ENCODE measurements at regions not wholly inside any gene's neighbourhood (a gene's known extent, or its start where the extent isn't known, plus 50 kb on each side); places are given as distances from the start of the nearest gene placed in this dataset.

DNA sequence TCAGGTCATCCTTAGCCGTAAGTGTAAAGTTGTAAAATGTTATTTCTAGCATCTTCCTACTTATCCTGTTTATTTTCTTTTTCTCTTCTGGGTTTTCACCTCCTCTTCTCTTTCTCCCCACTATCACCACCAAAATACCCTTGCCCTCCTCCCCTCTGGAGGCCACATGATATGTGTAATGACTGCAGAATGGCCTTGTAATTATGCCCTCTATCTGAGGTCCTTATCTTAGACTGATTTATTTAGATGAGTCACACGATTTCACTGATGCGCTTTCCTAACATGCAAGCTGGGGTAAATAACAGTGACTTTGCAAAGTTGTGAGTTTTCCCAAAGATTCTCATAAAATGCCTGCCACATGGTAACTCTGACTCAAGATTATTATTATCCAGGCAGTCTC lies 231.8 kb upstream of the GPRIN3 start:
- no peak for DNase-seq
- no peak overlapping the region for H3K4me3 Mint-ChIP-seq (ENCODE audit: unreplicated experiment)
- H3K9me3 Mint-ChIP-seq (ENCODE audit: unreplicated experiment), result peaks cover 17% of the 10 kb centered on the region
- Histone ChIP-seq H3K36me3 (ENCODE audit: control insufficient read depth, insufficient read depth, low read length) (no peaks in the 10 kb centered on the region), H3K9me3 (peaks cover 2% of the 10 kb centered on the region; the same call in 1 of the 2 replicates), H3K4me3 (ENCODE audit: low read depth, low read length) (no peak overlapping the region), H3K27me3 (replicated peaks; ENCODE audit: control insufficient read depth, insufficient read depth, low read length) (no peaks in the 10 kb centered on the region), H3K4me1 (no peaks in the 10 kb centered on the region)
- no peak overlapping the region for H3K27ac Mint-ChIP-seq (ENCODE audit: unreplicated experiment)
- ChIA-PET POLR2A (no interaction called here), CTCF (no interaction called here)
- peaks cover 9% of the 10 kb centered on the region for H3K27me3 Mint-ChIP-seq (ENCODE audit: insufficient read depth, unreplicated experiment)
- no peaks in the 10 kb centered on the region for H3K4me1 Mint-ChIP-seq (ENCODE audit: low read depth, unreplicated experiment)
- no peaks in the 10 kb centered on the region for H3K36me3 Mint-ChIP-seq (ENCODE audit: insufficient read depth, unreplicated experiment)
- TF ChIP-seq, protein P1, sequence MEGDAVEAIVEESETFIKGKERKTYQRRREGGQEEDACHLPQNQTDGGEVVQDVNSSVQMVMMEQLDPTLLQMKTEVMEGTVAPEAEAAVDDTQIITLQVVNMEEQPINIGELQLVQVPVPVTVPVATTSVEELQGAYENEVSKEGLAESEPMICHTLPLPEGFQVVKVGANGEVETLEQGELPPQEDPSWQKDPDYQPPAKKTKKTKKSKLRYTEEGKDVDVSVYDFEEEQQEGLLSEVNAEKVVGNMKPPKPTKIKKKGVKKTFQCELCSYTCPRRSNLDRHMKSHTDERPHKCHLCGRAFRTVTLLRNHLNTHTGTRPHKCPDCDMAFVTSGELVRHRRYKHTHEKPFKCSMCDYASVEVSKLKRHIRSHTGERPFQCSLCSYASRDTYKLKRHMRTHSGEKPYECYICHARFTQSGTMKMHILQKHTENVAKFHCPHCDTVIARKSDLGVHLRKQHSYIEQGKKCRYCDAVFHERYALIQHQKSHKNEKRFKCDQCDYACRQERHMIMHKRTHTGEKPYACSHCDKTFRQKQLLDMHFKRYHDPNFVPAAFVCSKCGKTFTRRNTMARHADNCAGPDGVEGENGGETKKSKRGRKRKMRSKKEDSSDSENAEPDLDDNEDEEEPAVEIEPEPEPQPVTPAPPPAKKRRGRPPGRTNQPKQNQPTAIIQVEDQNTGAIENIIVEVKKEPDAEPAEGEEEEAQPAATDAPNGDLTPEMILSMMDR (IDR thresholded peaks at IDR 0.05; ENCODE audit: insufficient read depth in 1 of 2, low read depth in 1 of 2, low read length in 1 of 2, severe bottlenecking in 1 of 2, unreplicated experiment in 1 of 2), result no peak
- no TSS peak for BruUV-seq (replicated peaks)
- intact Hi-C loops (cut with micrococcal nuclease; ENCODE audit: unreplicated experiment), result no loop called here

DNA sequence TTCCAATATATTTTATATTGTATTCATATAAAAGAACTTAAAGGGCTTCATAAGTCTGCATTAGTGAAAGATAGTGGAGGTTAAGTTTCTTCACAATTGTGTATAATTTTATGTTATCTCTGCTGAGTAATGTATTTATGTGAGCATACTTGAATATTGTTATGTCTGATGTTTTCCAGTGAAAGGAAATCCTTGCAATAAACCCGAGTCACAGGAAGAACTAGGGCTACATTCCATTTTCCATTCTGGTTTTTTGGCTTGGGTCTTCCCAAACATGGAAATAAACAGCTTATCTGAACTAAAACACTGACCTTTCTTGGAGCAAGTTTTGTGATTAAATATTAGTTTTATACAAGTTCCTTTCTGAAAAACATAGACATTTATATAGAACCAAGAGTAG lies 231.3 kb upstream of the GPRIN3 start:
- Mint-ChIP-seq H3K4me1 (ENCODE audit: low read depth, unreplicated experiment) (no peaks in the 10 kb centered on the region), H3K27ac (ENCODE audit: unreplicated experiment) (no peak overlapping the region), H3K27me3 (ENCODE audit: insufficient read depth, unreplicated experiment) (peaks cover 7% of the 10 kb centered on the region), H3K4me3 (ENCODE audit: unreplicated experiment) (no peak overlapping the region), H3K36me3 (ENCODE audit: insufficient read depth, unreplicated experiment) (no peaks in the 10 kb centered on the region), H3K9me3 (ENCODE audit: unreplicated experiment) (peaks cover 13% of the 10 kb centered on the region)
- no peaks in the 10 kb centered on the region for H3K4me1 ChIP-seq
- POLR2A ChIA-PET, result no interaction called here
- intact Hi-C loops (cut with micrococcal nuclease; ENCODE audit: unreplicated experiment), result no loop called here
- H3K27me3 ChIP-seq (replicated peaks; ENCODE audit: control insufficient read depth, insufficient read depth, low read length), result no peaks in the 10 kb centered on the region
- no peak overlapping the region for H3K4me3 ChIP-seq (ENCODE audit: low read depth, low read length)
- no TSS peak for BruUV-seq (replicated peaks)
- no peak for DNase-seq
- H3K9me3 ChIP-seq, result no peaks in the 10 kb centered on the region; the same call in 1 of the 2 replicates
- H3K36me3 ChIP-seq (ENCODE audit: control insufficient read depth, insufficient read depth, low read length), result no peaks in the 10 kb centered on the region
- CTCF ChIA-PET, result no interaction called here
- TF ChIP-seq, protein P1 (IDR thresholded peaks at IDR 0.05; ENCODE audit: insufficient read depth in 1 of 2, low read depth in 1 of 2, low read length in 1 of 2, severe bottlenecking in 1 of 2, unreplicated experiment in 1 of 2), result no peak

DNA sequence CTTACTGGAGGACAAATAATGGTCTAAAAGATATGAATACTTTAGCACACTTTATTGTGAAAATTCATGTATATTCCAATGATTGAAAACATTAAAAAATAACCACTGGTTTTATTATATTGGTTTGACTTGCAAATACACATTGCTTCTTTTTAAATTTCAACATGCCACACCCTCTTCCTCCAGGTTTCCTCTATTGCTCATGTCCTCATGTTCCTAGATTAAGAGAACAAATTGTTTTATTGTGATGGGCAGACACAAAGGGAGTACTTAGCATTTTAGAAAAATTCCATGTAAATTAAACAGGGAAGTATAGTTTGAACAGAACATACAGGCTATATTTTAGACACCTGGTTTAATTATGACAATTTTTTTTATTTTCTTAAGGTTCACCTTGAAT lies 230.6 kb upstream of the GPRIN3 start:
- Histone ChIP-seq H3K36me3 (ENCODE audit: control insufficient read depth, insufficient read depth, low read length) (no peaks in the 10 kb centered on the region), H3K4me1 (no peaks in the 10 kb centered on the region), H3K4me3 (ENCODE audit: low read depth, low read length) (no peak overlapping the region), H3K9me3 (no peaks in the 10 kb centered on the region; the same call in 1 of the 2 replicates), H3K27me3 (replicated peaks; ENCODE audit: control insufficient read depth, insufficient read depth, low read length) (no peaks in the 10 kb centered on the region)
- Mint-ChIP-seq H3K36me3 (ENCODE audit: insufficient read depth, unreplicated experiment) (no peaks in the 10 kb centered on the region), H3K27me3 (ENCODE audit: insufficient read depth, unreplicated experiment) (peaks cover 7% of the 10 kb centered on the region), H3K9me3 (ENCODE audit: unreplicated experiment) (peaks cover 5% of the 10 kb centered on the region), H3K27ac (ENCODE audit: unreplicated experiment) (no peak overlapping the region), H3K4me3 (ENCODE audit: unreplicated experiment) (no peak overlapping the region), H3K4me1 (ENCODE audit: low read depth, unreplicated experiment) (no peaks in the 10 kb centered on the region)
- TF ChIP-seq, protein P1 (IDR thresholded peaks at IDR 0.05; ENCODE audit: insufficient read depth in 1 of 2, low read depth in 1 of 2, low read length in 1 of 2, severe bottlenecking in 1 of 2, unreplicated experiment in 1 of 2), result no peak
- CTCF ChIA-PET, result no interaction called here
- POLR2A ChIA-PET, result no interaction called here
- no peak for DNase-seq
- BruUV-seq (replicated peaks), result no TSS peak
- intact Hi-C loops (cut with micrococcal nuclease; ENCODE audit: unreplicated experiment), result no loop called here
